GM13976 (cell line): ENCODE measurements at regions not wholly inside any gene's neighbourhood (a gene's known extent, or its start where the extent isn't known, plus 50 kb on each side); places are given as distances from the start of the nearest gene placed in this dataset.

Experiments
- DNase-seq: peaks from one replicate; pipeline ENCODE4 v3.0.0; 2012; ENCODE audit warnings: low spot score
- CTCF ChIP-seq: IDR thresholded peaks from 2 replicates; pipeline ENCODE4 v1.5.1; 2012; ENCODE audit warnings: borderline replicate concordance, mild to moderate bottlenecking; ENCODE audit not compliant: insufficient read depth; ENCODE audit errors: extremely low read depth, missing control alignments, control extremely low read depth
- in situ Hi-C: fragments of 300-500 bp; cut with MboI; formaldehyde crosslinking; loops from one replicate; pipeline ENCODE4 v1.12.0; 2022; ENCODE audit warnings: low sequenced_read_pairs, mixed read lengths, inconsistent platforms; ENCODE audit not compliant: unreplicated experiment

- no peak for DNase-seq
- in situ Hi-C loops = no loop called here
- no peak for TF ChIP-seq CTCF
Measured at GRCh38 chr7:18295781-18296423, 199.6 kb upstream of the HDAC9 start.

- DNase-seq = no peak
- no peak for TF ChIP-seq CTCF
- in situ Hi-C loops = loop anchor here (25.0 kb wide), 1 partner anchor 215 kb away; no protein-coding TSS in a partner anchor
Measured at GRCh38 chr7:18302097-18302496, 193.5 kb upstream of the HDAC9 start.

- in situ Hi-C loops = loop anchor here (25.0 kb wide), 1 partner anchor 219 kb away; no protein-coding TSS in a partner anchor
- DNase-seq = no peak
- TF ChIP-seq CTCF = no peak
Measured at GRCh38 chr7:18305866-18306265, 189.7 kb upstream of the HDAC9 start.

GRCh38 chr7:18306696-18307095 lies 188.9 kb upstream of the HDAC9 start:
- no peak for TF ChIP-seq CTCF
- in situ Hi-C loops = loop anchor here (25.0 kb wide), 1 partner anchor 219 kb away; no protein-coding TSS in a partner anchor
- no peak for DNase-seq

- no peak for TF ChIP-seq CTCF
- DNase-seq = no peak
- in situ Hi-C loops = loop anchor here (25.0 kb wide), 1 partner anchor 222 kb away; no protein-coding TSS in a partner anchor
Measured at GRCh38 chr7:18308938-18309337, 186.6 kb upstream of the HDAC9 start.

- in situ Hi-C loops = loop anchor here (25.0 kb wide), 1 partner anchor 225 kb away; no protein-coding TSS in a partner anchor
- no peak for DNase-seq
- no peak for TF ChIP-seq CTCF
Measured at GRCh38 chr7:18312482-18312881, 183.1 kb upstream of the HDAC9 start.
